ENCODE measurements at regions not wholly inside any gene's neighbourhood (a gene's known extent, or its start where the extent isn't known, plus 50 kb on each side); places are given as distances from the start of the nearest gene placed in this dataset.

- no peak for DNase-seq
Measured at GRCh38 chr6:164911151-164911550, 398.3 kb downstream of the C6orf118 start.

GRCh38 chr6:164906766-164907165 is 402.6 kb downstream of the C6orf118 start:
- DNase-seq: no peak

GRCh38 chr6:164905311-164905710 is 404.1 kb downstream of the C6orf118 start:
- no peak for DNase-seq

GRCh38 chr6:164898412-164898811 is 411.0 kb downstream of the C6orf118 start:
- DNase-seq: no peak

GRCh38 chr6:164897523-164898235 is 411.7 kb downstream of the C6orf118 start:
- no peak for DNase-seq

GRCh38 chr6:164889980-164890379 is 419.4 kb downstream of the C6orf118 start:
- DNase-seq: no peak

GRCh38 chr6:164887660-164888059 is 421.7 kb downstream of the C6orf118 start:
- no peak for DNase-seq

- no peak for DNase-seq
Measured at GRCh38 chr6:164882236-164882635, 427.2 kb downstream of the C6orf118 start.

GRCh38 chr6:164871783-164872182 is 437.6 kb downstream of the C6orf118 start:
- DNase-seq: no peak

- DNase-seq: no peak
Measured at GRCh38 chr6:164870164-164870563, 439.2 kb downstream of the C6orf118 start.

GRCh38 chr6:164861967-164862366 is 447.4 kb downstream of the C6orf118 start:
- no peak for DNase-seq

- DNase-seq: no peak
Measured at GRCh38 chr6:164859816-164860215, 449.6 kb downstream of the C6orf118 start.

GRCh38 chr6:164856138-164856537 is 453.3 kb downstream of the C6orf118 start:
- no peak for DNase-seq

- no peak for DNase-seq
Measured at GRCh38 chr6:164855281-164855680, 454.1 kb downstream of the C6orf118 start.

- DNase-seq: no peak
Measured at GRCh38 chr6:164854526-164854925, 454.9 kb downstream of the C6orf118 start.

GRCh38 chr6:164845773-164846172 is 463.6 kb downstream of the C6orf118 start:
- DNase-seq: no peak

- no peak for DNase-seq
Measured at GRCh38 chr6:164842085-164842484, 467.3 kb downstream of the C6orf118 start.

GRCh38 chr6:164838068-164838615 is 471.3 kb downstream of the C6orf118 start:
- DNase-seq: no peak

GRCh38 chr6:164836486-164836885 is 472.9 kb downstream of the C6orf118 start:
- no peak for DNase-seq

GRCh38 chr6:164832410-164832809 is 477.0 kb downstream of the C6orf118 start:
- DNase-seq: no peak

- no peak for DNase-seq
Measured at GRCh38 chr6:164827537-164827936, 481.9 kb downstream of the C6orf118 start.

- DNase-seq: no peak
Measured at GRCh38 chr6:164826831-164827468, 482.5 kb downstream of the C6orf118 start.

GRCh38 chr6:164825386-164825785 is 484.0 kb downstream of the C6orf118 start:
- DNase-seq: no peak

- DNase-seq: no peak
Measured at GRCh38 chr6:164817662-164818061, 491.7 kb downstream of the C6orf118 start.

Data from hematopoietic multipotent progenitor cell treated with erythropoietin and hydrocortisone succinate and interleukin-3 and kit ligand, for 6 days (in vitro differentiated cells).